ENCODE measurements at regions not wholly inside any gene's neighbourhood (a gene's known extent, or its start where the extent isn't known, plus 50 kb on each side); places are given as distances from the start of the nearest gene placed in this dataset.

- ChIA-PET POLR2A (no interaction called here), CTCF (interaction anchor here (1.5 kb wide), 1 partner anchor 21 kb away, joined by 3 read pairs; no protein-coding TSS in a partner anchor)
- FAIRE-seq = no peak
- TF ChIP-seq NFE2L2 (conservative IDR thresholded peaks at IDR 0.05; ENCODE audit: low read length) = no peak
- no peak for TF ChIP-seq FOXS1 (CRISPR knock-in tag; IDR thresholded peaks at IDR 0.05)
- TF ChIP-seq HEYL (CRISPR knock-in tag; IDR thresholded peaks at IDR 0.05) = no peak
- TF ChIP-seq TFCP2L1 (CRISPR knock-in tag; IDR thresholded peaks at IDR 0.05) = no peak
- TF ChIP-seq JUNB (IDR thresholded peaks at IDR 0.05) = no peak
- TF ChIP-seq EHF (CRISPR knock-in tag; IDR thresholded peaks at IDR 0.05) = no peak
- TF ChIP-seq MAZ (IDR thresholded peaks at IDR 0.05; ENCODE audit: borderline replicate concordance, low read depth, low read length) = no peak
- TF ChIP-seq KDM1A (IDR thresholded peaks at IDR 0.05; ENCODE audit: low read depth) = no peak
- no peak for TF ChIP-seq CTCF (IDR thresholded peaks at IDR 0.05)
- TF ChIP-seq HMGXB4 (CRISPR knock-in tag; IDR thresholded peaks at IDR 0.05; ENCODE audit: borderline replicate concordance) = no peak
- no peak for TF ChIP-seq ZSCAN20 (CRISPR knock-in tag; IDR thresholded peaks at IDR 0.05)
- no peak for TF ChIP-seq NR3C1 (IDR thresholded peaks at IDR 0.05)
- TF ChIP-seq RCOR1 (IDR thresholded peaks at IDR 0.05; ENCODE audit: low read depth, low read length) = no peak
- TF ChIP-seq ZFP36 (IDR thresholded peaks at IDR 0.05; ENCODE audit: borderline replicate concordance, partially characterized antibody) = no peak
- TF ChIP-seq FOSB (CRISPR knock-in tag; IDR thresholded peaks at IDR 0.05) = no peak
- TF ChIP-seq EHMT2 (IDR thresholded peaks at IDR 0.05; ENCODE audit: low read depth) = no peak
- TF ChIP-seq ZNF302 (CRISPR knock-in tag; IDR thresholded peaks at IDR 0.05) = no peak
- TF ChIP-seq KDM5A (IDR thresholded peaks at IDR 0.05) = no peak
- H3K4me1 ChIP-seq = no peaks in the 10 kb centered on the region
- no peak overlapping the region for H3K27ac ChIP-seq
- WGBS (ENCODE audit: missing lambda C conversion rate) = 46% methylated on average over 1 of the region's 1 CpG
- no peak overlapping the region for H3K4me3 ChIP-seq
- no peak for ATAC-seq
- H3K4me2 ChIP-seq = no peak overlapping the region
- H3K9me3 ChIP-seq = no peaks in the 10 kb centered on the region
- DNase-seq (ENCODE audit: low read depth in 1 of 2, low spot score in 1 of 2) = no peak
Observed at GRCh38 chr6:112581015-112581414, 233.9 kb downstream of the RFPL4B start.

- no peak overlapping the region for H3K4me3 ChIP-seq
- CTCF ChIA-PET = interaction anchor here (0.5 kb wide), 1 partner anchor 74 kb away, joined by 3 read pairs; no protein-coding TSS in a partner anchor
- H3K27ac ChIP-seq = no peak overlapping the region
- FAIRE-seq (no peak), ATAC-seq (no peak), DNase-seq (ENCODE audit: low read depth in 1 of 2, low spot score in 1 of 2) (no peak)
- H3K4me2 ChIP-seq = no peak overlapping the region
- 35% methylated on average over 3 of the region's 3 CpGs for WGBS (ENCODE audit: missing lambda C conversion rate)
- H3K4me1 ChIP-seq = no peaks in the 10 kb centered on the region
- H3K9me3 ChIP-seq = no peaks in the 10 kb centered on the region
- POLR2A ChIA-PET = no interaction called here
- no peak for TF ChIP-seq MAZ (IDR thresholded peaks at IDR 0.05; ENCODE audit: borderline replicate concordance, low read depth, low read length)
- no peak for TF ChIP-seq RFX5 (IDR thresholded peaks at IDR 0.05)
- TF ChIP-seq SREBF2 (IDR thresholded peaks at IDR 0.05) = no peak
- no peak for TF ChIP-seq BCL3 (IDR thresholded peaks at IDR 0.05)
- TF ChIP-seq EHMT2 (IDR thresholded peaks at IDR 0.05; ENCODE audit: low read depth) = no peak
- TF ChIP-seq KDM1A (IDR thresholded peaks at IDR 0.05; ENCODE audit: low read depth) = no peak
- TF ChIP-seq SMC3 (IDR thresholded peaks at IDR 0.05) = no peak
- TF ChIP-seq TFCP2L1 (CRISPR knock-in tag; IDR thresholded peaks at IDR 0.05) = no peak
- no peak for TF ChIP-seq GATA3 (IDR thresholded peaks at IDR 0.05; ENCODE audit: borderline replicate concordance)
- TF ChIP-seq NFE2L2 (conservative IDR thresholded peaks at IDR 0.05; ENCODE audit: low read length) = no peak
- TF ChIP-seq REST (IDR thresholded peaks at IDR 0.05) = no peak
- no peak for TF ChIP-seq FOXS1 (CRISPR knock-in tag; IDR thresholded peaks at IDR 0.05)
- no peak for TF ChIP-seq E2F6 (IDR thresholded peaks at IDR 0.05; ENCODE audit: borderline replicate concordance, low read depth)
- TF ChIP-seq CBX8 (IDR thresholded peaks at IDR 0.05) = no peak
- TF ChIP-seq HMGXB4 (CRISPR knock-in tag; IDR thresholded peaks at IDR 0.05; ENCODE audit: borderline replicate concordance) = no peak
- TF ChIP-seq CEBPB (IDR thresholded peaks at IDR 0.05) = no peak
Observed at GRCh38 chr6:112590326-112590725, 243.2 kb downstream of the RFPL4B start.

All from A549 (cell line).